ENCODE measurements at regions not wholly inside any gene's neighbourhood (a gene's known extent, or its start where the extent isn't known, plus 50 kb on each side); places are given as distances from the start of the nearest gene placed in this dataset.

- Histone ChIP-seq H3K9me3 (no peaks in the 10 kb centered on the region), H3K36me3 (no peaks in the 10 kb centered on the region), H3K27ac (no peak overlapping the region), H3K27me3 (no peaks in the 10 kb centered on the region), H3K4me1 (peaks cover 0 to 29% (median 15%) of the 10 kb centered on the region in 12 donors), H3K4me3 (no peak overlapping the region)
- intact Hi-C loops (cut with DNase I): loop anchor here in 2 of 10 donors (2.0 to 10.0 kb wide), 2 partner anchors 47 to 51 kb away; partner anchors contain the start of gene DGKG (in 1 of the 2)
- DNase-seq (no peak), ATAC-seq (no peak)
- TF ChIP-seq POLR2A (IDR thresholded peaks at IDR 0.05): no peak
- WGBS, 4 donors: 92 to 95% (median 93%) methylated on average over 3 of the region's 3 CpGs
Measured at GRCh38 chr3:186411994-186412393, 50.0 kb upstream of the DGKG start.

All from heart left ventricle (tissue), 16 donors.